ENCODE measurements at regions not wholly inside any gene's neighbourhood (a gene's known extent, or its start where the extent isn't known, plus 50 kb on each side); places are given as distances from the start of the nearest gene placed in this dataset.

- no peak for TF ChIP-seq CTCF (conservative IDR thresholded peaks at IDR 0.05)
- Mint-ChIP-seq H3K36me3 (ENCODE audit: low read depth) (no peaks in the 10 kb centered on the region), H3K4me3 (no peak overlapping the region), H3K9me3 (no peaks in the 10 kb centered on the region), H3K4me1 (peaks cover 19% of the 10 kb centered on the region), H3K27me3 (ENCODE audit: low read depth) (no peaks in the 10 kb centered on the region), H3K27ac (ENCODE audit: unreplicated experiment) (peak overlapping the region; percentile 17)
- no peak for DNase-seq (ENCODE audit: low read depth, low spot score)
Observed at GRCh38 chr3:73789825-73790444, 165.2 kb upstream of the PDZRN3 start.

GRCh38 chr3:73787620-73788019 lies 162.9 kb upstream of the PDZRN3 start:
- DNase-seq (ENCODE audit: low read depth, low spot score) = no peak
- H3K36me3 Mint-ChIP-seq (ENCODE audit: low read depth) = no peaks in the 10 kb centered on the region
- no peaks in the 10 kb centered on the region for H3K27me3 Mint-ChIP-seq (ENCODE audit: low read depth)
- no peak overlapping the region for H3K27ac Mint-ChIP-seq (ENCODE audit: unreplicated experiment)
- H3K4me3 Mint-ChIP-seq = no peak overlapping the region
- peaks cover 21% of the 10 kb centered on the region for H3K4me1 Mint-ChIP-seq
- no peaks in the 10 kb centered on the region for H3K9me3 Mint-ChIP-seq
- TF ChIP-seq CTCF (conservative IDR thresholded peaks at IDR 0.05) = no peak

GRCh38 chr3:73786998-73787397 lies 162.3 kb upstream of the PDZRN3 start:
- TF ChIP-seq CTCF (conservative IDR thresholded peaks at IDR 0.05) = no peak
- DNase-seq (ENCODE audit: low read depth, low spot score) = no peak
- Mint-ChIP-seq H3K36me3 (ENCODE audit: low read depth) (no peaks in the 10 kb centered on the region), H3K4me1 (peaks cover 21% of the 10 kb centered on the region), H3K27ac (ENCODE audit: unreplicated experiment) (no peak overlapping the region), H3K4me3 (no peak overlapping the region), H3K9me3 (no peaks in the 10 kb centered on the region), H3K27me3 (ENCODE audit: low read depth) (no peaks in the 10 kb centered on the region)

GRCh38 chr3:73786321-73786807 lies 161.6 kb upstream of the PDZRN3 start:
- no peak for TF ChIP-seq CTCF (conservative IDR thresholded peaks at IDR 0.05)
- H3K9me3 Mint-ChIP-seq = no peaks in the 10 kb centered on the region
- H3K27me3 Mint-ChIP-seq (ENCODE audit: low read depth) = no peaks in the 10 kb centered on the region
- no peak for DNase-seq (ENCODE audit: low read depth, low spot score)
- H3K27ac Mint-ChIP-seq (ENCODE audit: unreplicated experiment) = no peak overlapping the region
- H3K36me3 Mint-ChIP-seq (ENCODE audit: low read depth) = no peaks in the 10 kb centered on the region
- H3K4me1 Mint-ChIP-seq = peaks cover 21% of the 10 kb centered on the region
- no peak overlapping the region for H3K4me3 Mint-ChIP-seq

- Mint-ChIP-seq H3K4me3 (no peak overlapping the region), H3K36me3 (ENCODE audit: low read depth) (no peaks in the 10 kb centered on the region), H3K27ac (ENCODE audit: unreplicated experiment) (no peak overlapping the region), H3K9me3 (no peaks in the 10 kb centered on the region), H3K27me3 (ENCODE audit: low read depth) (no peaks in the 10 kb centered on the region), H3K4me1 (peaks cover 17% of the 10 kb centered on the region)
- DNase-seq (ENCODE audit: low read depth, low spot score) = no peak
- TF ChIP-seq CTCF (conservative IDR thresholded peaks at IDR 0.05) = no peak
Observed at GRCh38 chr3:73784686-73785392, 160.1 kb upstream of the PDZRN3 start.
